DMS 273 (cell line): ENCODE measurements at regions not wholly inside any gene's neighbourhood (a gene's known extent, or its start where the extent isn't known, plus 50 kb on each side); places are given as distances from the start of the nearest gene placed in this dataset.
"Not testable (repeated sequence)": the region's sequence is repeated elsewhere in the genome, so short reads cannot be mapped to it uniquely, and the experiment has no call there.

ENCODE experiments used
- DNase-seq: peaks from one replicate; lab custom pipeline; 2025; ENCODE audit not compliant: unreplicated experiment; lab: John Stamatoyannopoulos, UW

DNA sequence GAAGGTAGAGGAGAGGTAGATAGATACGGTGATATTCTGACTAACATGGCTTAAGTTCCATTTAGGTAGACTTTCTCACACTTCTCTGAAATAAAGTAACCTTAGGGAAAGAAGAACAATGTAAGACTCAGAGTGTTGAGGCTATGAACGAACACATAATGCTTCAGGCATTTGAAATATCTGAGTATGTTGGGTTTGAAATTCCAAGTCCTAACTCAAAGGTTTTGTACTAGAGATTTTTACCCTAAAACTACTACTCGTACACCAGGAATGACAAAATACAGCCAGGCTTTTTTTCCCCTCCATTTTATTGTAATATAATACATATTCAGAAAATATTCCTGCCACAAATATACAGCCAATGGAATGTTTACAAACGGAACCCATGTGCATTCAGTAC is 592.6 kb downstream of the ETS1 start:
- DNase-seq: no peak

DNA sequence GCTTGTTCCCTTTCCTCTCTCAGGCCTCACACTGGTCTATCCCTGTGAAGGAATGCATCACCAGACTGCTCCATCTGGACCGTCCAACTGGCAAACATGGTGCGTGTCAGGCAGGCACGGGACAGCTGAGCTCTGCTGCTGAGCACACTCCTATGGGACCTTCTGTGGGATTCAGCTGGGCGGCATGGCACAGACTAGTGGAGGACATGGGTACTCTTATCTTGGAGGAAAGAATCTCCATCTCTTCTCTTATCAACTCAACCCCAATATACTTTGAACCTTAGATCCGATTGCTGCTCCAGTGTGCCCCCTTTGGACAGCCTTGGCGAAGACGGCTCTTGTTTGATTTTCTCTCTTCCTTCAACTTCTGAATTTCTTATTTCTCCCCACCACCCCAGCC is 593.6 kb downstream of the ETS1 start:
- DNase-seq: no peak

- no peak for DNase-seq
Measured at GRCh38 chr11:127993281-127993680, 594.1 kb downstream of the ETS1 start.

DNA sequence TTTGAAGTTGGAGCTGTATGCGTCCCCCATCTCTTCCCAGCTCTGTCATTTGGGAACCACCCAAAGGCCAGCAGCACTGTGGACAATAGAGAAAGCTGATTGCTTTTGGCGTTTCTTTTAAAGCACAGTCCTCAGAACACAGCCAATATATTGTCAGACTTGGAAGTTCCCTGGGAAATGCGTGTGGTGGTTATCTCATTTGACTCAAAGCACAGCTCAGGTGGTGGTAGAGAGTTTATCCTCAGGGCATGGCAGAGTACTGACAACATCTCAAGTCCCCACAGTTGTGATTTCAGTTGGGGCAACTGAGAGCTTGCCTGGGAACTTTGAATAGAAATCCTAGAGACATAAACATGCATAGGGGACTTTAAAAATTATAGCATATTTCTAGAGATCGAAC is 601.3 kb downstream of the ETS1 start:
- no peak for DNase-seq

GRCh38 chr11:127972816-127973215 is 614.5 kb downstream of the ETS1 start:
- DNase-seq: no peak

GRCh38 chr11:127971448-127971847 is 615.9 kb downstream of the ETS1 start:
- no peak for DNase-seq

DNA sequence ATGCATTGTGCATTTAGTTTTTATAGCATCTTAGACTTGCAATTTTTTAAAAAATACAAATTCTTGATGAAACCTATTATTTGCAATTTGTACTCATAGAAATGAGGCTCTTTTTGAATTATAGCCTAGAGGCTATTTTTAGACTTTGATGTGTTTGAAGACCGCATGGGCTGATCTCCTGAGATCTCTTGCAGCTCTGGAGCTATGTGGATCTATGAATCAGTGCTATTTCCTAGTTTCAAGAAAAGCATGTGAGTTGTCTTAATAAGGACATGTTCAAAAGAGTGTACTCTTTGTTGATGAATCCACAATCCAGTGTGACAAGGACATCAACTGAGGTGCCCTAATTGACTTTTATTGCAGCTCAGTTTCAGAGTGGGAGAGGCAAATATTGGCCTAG is 620.5 kb downstream of the ETS1 start:
- DNase-seq: no peak

- no peak for DNase-seq
Measured at GRCh38 chr11:127965939-127966668, 621.3 kb downstream of the ETS1 start.

DNA sequence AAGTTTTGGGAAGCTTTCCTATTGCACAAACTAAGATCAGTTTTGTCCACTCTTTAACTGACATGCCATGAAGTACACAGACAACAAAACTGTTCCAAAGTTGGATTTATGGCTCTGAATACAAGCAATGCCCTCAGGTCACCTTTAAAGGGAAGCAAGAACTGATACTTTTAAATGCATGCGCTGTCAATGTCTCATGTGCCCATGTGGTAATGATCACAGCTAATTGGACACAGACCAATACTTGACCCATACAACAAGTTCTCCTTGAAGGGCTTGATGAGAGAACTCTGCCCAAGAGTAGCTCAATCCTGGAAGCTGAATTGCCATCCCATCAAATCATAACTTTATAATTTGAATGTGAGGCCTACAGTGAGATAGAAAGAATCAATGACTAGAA is 624.9 kb downstream of the ETS1 start:
- DNase-seq: no peak

GRCh38 chr11:127950162-127950561 is 637.2 kb downstream of the ETS1 start:
- no peak for DNase-seq

- DNase-seq: no peak
Measured at GRCh38 chr11:127943763-127944162, 643.6 kb downstream of the ETS1 start.

- no peak for DNase-seq
Measured at GRCh38 chr11:127943152-127943551, 644.2 kb downstream of the ETS1 start.

DNA sequence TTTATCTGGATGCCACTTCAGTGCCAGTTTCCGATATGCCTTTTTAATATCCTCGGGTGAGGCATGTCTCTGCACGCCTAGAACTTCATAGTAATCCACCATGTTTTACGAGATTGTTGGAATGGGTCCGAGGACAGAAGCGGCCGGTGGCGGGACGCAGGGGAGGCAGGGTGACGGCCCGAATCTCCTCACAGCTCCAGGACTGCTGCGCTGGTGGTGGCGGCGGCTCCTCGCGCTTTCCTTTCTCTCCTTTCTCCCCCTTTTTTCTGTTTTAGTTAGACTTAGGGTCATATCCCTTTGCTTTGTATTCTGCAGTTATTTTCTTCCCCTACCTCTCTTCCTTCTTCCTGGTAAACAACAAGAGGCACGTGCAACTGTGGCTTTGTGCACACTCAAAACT is 645.8 kb downstream of the ETS1 start:
- DNase-seq: not testable (repeated sequence)

GRCh38 chr11:127939000-127939399 is 648.4 kb downstream of the ETS1 start:
- no peak for DNase-seq

GRCh38 chr11:127935081-127935480 is 652.3 kb downstream of the ETS1 start:
- DNase-seq: no peak

GRCh38 chr11:127933961-127934360 is 653.4 kb downstream of the ETS1 start:
- DNase-seq: not testable (repeated sequence)

GRCh38 chr11:127931803-127932202 is 655.6 kb downstream of the ETS1 start:
- no peak for DNase-seq

- no peak for DNase-seq
Measured at GRCh38 chr11:127926721-127927120, 660.6 kb downstream of the ETS1 start.

- no peak for DNase-seq
Measured at GRCh38 chr11:127925475-127925874, 661.9 kb downstream of the ETS1 start.

- DNase-seq: no peak
Measured at GRCh38 chr11:127919206-127920000, 668.0 kb downstream of the ETS1 start.

- DNase-seq: no peak
Measured at GRCh38 chr11:127902382-127902781, 685.0 kb downstream of the ETS1 start.
